Gastroesophageal sphincter (tissue), 4 donors: ENCODE measurements at regions not wholly inside any gene's neighbourhood (a gene's known extent, or its start where the extent isn't known, plus 50 kb on each side); places are given as distances from the start of the nearest gene placed in this dataset.
"Not testable (repeated sequence)": the region's sequence is repeated elsewhere in the genome, so short reads cannot be mapped to it uniquely, and the experiment has no call there.

ENCODE experiments used
- ATAC-seq: fragments of 150-250 bp; one replicate; pipeline ENCODE4 v1.9.1; 2016; ENCODE audit warnings: mild to moderate bottlenecking, moderate library complexity
- H3K27ac ChIP-seq, 4 donors: fragments of 200-600 bp; sonication (generic) in 3 of 4; 1 replicate in 3 of 4; 2 replicates in 1 of 4; pipeline ENCODE4 v1.5.1; 2016 to 2019
- H3K27me3 ChIP-seq: fragments of 200-600 bp; sonication (generic); one replicate; pipeline ENCODE4 v1.5.1; 2019
- H3K36me3 ChIP-seq, 2 donors: fragments of 200-600 bp; sonication (generic); one replicate each; pipeline ENCODE4 v1.5.1; 2019; ENCODE audit warnings: control low read depth in 1 of 2
- H3K4me1 ChIP-seq, 3 donors: fragments of 200-600 bp; sonication (generic); 1 replicate in 2 of 3; 2 replicates in 1 of 3; pipeline ENCODE4 v1.5.1; 2016 to 2019; ENCODE audit warnings: control low read depth in 2 of 3
- H3K4me3 ChIP-seq, 2 donors: fragments of 200-600 bp; sonication (generic); one replicate each; pipeline ENCODE4 v1.5.1; 2019; ENCODE audit warnings: mild to moderate bottlenecking in 1 of 2, moderate library complexity in 1 of 2
- H3K9me3 ChIP-seq, 3 donors: fragments of 200-600 bp; sonication (generic); one replicate each; pipeline ENCODE4 v1.5.1; 2017 to 2019; ENCODE audit warnings: control low read depth in 2 of 3
- CTCF ChIP-seq, 4 experiments: fragments of 200-600 bp in 2 of 4; fragments of 450-650 bp in 2 of 4; sonication (generic) in 1 of 4; IDR thresholded peaks; one replicate each; pipeline ENCODE4 v1.5.1; 2017 to 2019; ENCODE audit warnings: antibody characterized with exemption in 4 of 4, mild to moderate bottlenecking in 2 of 4, moderate library complexity in 2 of 4
- EP300 ChIP-seq: sonication (generic); formaldehyde crosslinking; IDR thresholded peaks from one replicate; pipeline ENCODE4 v1.6.1; 2017; ENCODE audit warnings: antibody characterized with exemption, mild to moderate bottlenecking
- POLR2A ChIP-seq, 2 donors: fragments of 450-650 bp; IDR thresholded peaks; one replicate each; pipeline ENCODE4 v1.6.1; 2017; ENCODE audit warnings: antibody characterized with exemption in 2 of 2, mild to moderate bottlenecking in 2 of 2, moderate library complexity in 1 of 2
- POLR2AphosphoS5 ChIP-seq: sonication (generic); formaldehyde crosslinking; IDR thresholded peaks from one replicate; pipeline ENCODE4 v1.6.1; 2017; ENCODE audit warnings: antibody characterized with exemption
- WGBS, 2 donors: methylation state at CpG; one replicate each; pipeline ENCODE4 v1.1.5; 2018; ENCODE audit warnings: low coverage in 1 of 2; 5-methylcytosine and 5-hydroxymethylcytosine counted together

DNA sequence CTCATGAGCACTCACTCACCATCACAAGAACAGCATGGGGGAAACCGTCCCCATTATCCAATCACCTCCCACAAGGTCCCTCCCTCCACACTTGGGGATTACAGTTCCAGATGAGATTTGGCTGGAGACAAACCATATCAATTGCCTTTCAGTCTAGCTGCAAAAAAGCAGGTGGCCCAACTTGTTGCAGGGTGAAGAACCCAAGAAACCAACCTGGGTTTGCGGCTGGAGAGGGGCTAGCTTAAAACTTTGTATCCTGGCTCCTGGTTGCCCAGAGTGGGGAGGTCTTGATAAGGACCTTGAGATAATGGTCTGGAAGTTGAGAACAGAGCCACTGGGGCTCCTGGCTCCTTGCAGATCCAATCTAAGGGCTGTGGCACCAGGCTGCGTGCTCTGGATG is 122.8 kb upstream of the PCBD1 start:
- Histone ChIP-seq H3K9me3 (no peaks in the 10 kb centered on the region), H3K4me3 (no peak overlapping the region), H3K36me3 (no peaks in the 10 kb centered on the region), H3K27ac (no peak overlapping the region), H3K27me3 (peaks cover 22% of the 10 kb centered on the region), H3K4me1 (no peaks in the 10 kb centered on the region)
- WGBS, 2 donors: 56 to 78% methylated on average over 1 of the region's 3 CpGs
- TF ChIP-seq EP300 (no peak), POLR2AphosphoS5 (no peak), CTCF (IDR thresholded peaks at IDR 0.05) (no peak), POLR2A (IDR thresholded peaks at IDR 0.05) (no peak)
- no peak for ATAC-seq

GRCh38 chr10:71014021-71014805 is 125.8 kb upstream of the PCBD1 start:
- H3K27me3 ChIP-seq: peaks cover 9% of the 10 kb centered on the region
- no peaks in the 10 kb centered on the region for H3K4me1 ChIP-seq
- no peaks in the 10 kb centered on the region for H3K9me3 ChIP-seq
- H3K36me3 ChIP-seq: no peaks in the 10 kb centered on the region
- ATAC-seq: no peak
- TF ChIP-seq POLR2A (IDR thresholded peaks at IDR 0.05) (no peak), POLR2AphosphoS5 (no peak), EP300 (no peak), CTCF (IDR thresholded peaks at IDR 0.05) (no peak)
- no peak overlapping the region for H3K4me3 ChIP-seq
- H3K27ac ChIP-seq: no peak overlapping the region
- 51 to 70% methylated on average over 5 to 6 of the region's 8 CpGs for WGBS, 2 donors

GRCh38 chr10:71015674-71016073 is 127.3 kb upstream of the PCBD1 start:
- Histone ChIP-seq H3K36me3 (no peaks in the 10 kb centered on the region), H3K27me3 (peaks cover 2% of the 10 kb centered on the region), H3K27ac (no peak overlapping the region), H3K9me3 (peaks cover 0 to 4% (median 0%) of the 10 kb centered on the region in 3 donors), H3K4me1 (no peaks in the 10 kb centered on the region), H3K4me3 (no peak overlapping the region)
- WGBS, 2 donors: 47 to 68% methylated on average over 2 to 3 of the region's 7 CpGs
- ATAC-seq: no peak
- TF ChIP-seq POLR2AphosphoS5 (no peak), EP300 (no peak), CTCF (IDR thresholded peaks at IDR 0.05) (no peak), POLR2A (IDR thresholded peaks at IDR 0.05) (no peak)

DNA sequence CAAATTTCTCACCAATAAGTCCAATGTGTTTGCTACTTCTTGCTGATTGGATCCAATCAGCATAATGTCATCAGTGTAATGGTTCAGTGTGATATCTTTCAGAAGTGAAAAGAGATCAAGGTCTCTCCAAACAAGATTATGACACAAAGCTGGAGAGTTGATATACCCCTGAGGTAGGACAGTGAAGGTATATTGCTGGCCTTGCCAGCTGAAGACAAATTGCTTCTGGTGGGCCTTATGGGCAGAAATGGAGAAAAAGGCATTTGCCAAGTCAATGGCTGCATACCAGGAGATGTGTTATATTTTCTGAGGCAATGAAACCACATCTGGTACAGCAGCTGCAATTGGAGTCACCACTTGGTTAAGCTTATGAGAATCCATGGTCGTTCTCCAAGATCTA is 131.7 kb upstream of the PCBD1 start:
- 90% methylated on average over 1 of the region's 1 CpG; no CpG with 5 or more reads in 1 of the 2 donors for WGBS, 2 donors
- not testable (repeated sequence) for H3K36me3 ChIP-seq, H3K27ac ChIP-seq, H3K4me1 ChIP-seq, H3K27me3 ChIP-seq, ATAC-seq, H3K4me3 ChIP-seq
- peaks cover 0 to 20% (median 0%) of the 10 kb centered on the region in 3 donors for H3K9me3 ChIP-seq

GRCh38 chr10:71021402-71021801 is 133.0 kb upstream of the PCBD1 start:
- Histone ChIP-seq H3K4me3 (no peak overlapping the region), H3K4me1 (no peaks in the 10 kb centered on the region), H3K27me3 (no peaks in the 10 kb centered on the region), H3K9me3 (peaks cover 0 to 20% (median 0%) of the 10 kb centered on the region in 3 donors), H3K36me3 (no peaks in the 10 kb centered on the region), H3K27ac (no peak overlapping the region)
- WGBS, 2 donors: 93 to 95% methylated on average over 3 of the region's 3 CpGs
- ATAC-seq: no peak
- TF ChIP-seq CTCF (IDR thresholded peaks at IDR 0.05) (no peak), POLR2AphosphoS5 (no peak), EP300 (no peak), POLR2A (IDR thresholded peaks at IDR 0.05) (no peak)
